ENCODE measurements at regions not wholly inside any gene's neighbourhood (a gene's known extent, or its start where the extent isn't known, plus 50 kb on each side); places are given as distances from the start of the nearest gene placed in this dataset.

DNA sequence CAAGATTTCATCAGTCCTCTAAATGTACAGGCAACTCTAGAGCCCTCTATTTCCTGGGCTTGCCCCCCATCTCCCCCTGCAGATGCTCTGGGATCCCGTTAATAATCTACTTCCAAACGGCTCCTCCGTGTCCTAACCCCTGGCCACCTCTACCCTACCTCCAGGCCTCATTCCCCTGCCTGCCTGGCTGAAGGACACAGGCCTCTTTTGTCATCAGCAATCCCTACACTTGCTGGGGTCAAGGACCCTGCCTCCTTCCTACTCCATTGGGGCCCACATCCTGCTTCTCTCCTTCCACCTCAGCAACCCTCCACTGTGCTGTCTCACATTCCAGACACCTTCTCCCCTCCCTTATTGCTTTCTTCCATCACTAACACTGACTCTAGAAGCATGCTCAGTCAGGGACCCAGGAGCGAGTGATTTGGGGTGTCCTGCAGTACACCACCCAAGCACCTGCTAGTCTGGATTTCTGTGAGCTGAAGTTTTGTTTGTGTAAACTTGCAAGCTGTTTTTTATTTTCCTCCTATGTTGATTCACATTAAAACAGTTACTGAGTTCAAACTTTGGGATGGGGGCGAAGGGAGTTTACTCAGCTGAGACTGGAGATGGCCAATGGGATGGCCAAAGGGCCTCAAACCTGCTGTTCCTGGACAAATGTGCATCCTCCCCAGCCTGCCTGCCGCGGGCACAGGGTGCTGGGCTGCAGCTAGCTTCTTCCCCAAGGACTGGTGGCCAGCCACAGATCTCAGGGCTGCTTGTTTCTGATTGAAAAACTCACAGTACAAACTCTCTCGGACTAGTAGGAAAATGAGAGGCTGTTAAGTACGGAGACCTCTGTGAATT is 314.7 kb downstream of the FOXO1 start:
- TF ChIP-seq, protein P1, sequence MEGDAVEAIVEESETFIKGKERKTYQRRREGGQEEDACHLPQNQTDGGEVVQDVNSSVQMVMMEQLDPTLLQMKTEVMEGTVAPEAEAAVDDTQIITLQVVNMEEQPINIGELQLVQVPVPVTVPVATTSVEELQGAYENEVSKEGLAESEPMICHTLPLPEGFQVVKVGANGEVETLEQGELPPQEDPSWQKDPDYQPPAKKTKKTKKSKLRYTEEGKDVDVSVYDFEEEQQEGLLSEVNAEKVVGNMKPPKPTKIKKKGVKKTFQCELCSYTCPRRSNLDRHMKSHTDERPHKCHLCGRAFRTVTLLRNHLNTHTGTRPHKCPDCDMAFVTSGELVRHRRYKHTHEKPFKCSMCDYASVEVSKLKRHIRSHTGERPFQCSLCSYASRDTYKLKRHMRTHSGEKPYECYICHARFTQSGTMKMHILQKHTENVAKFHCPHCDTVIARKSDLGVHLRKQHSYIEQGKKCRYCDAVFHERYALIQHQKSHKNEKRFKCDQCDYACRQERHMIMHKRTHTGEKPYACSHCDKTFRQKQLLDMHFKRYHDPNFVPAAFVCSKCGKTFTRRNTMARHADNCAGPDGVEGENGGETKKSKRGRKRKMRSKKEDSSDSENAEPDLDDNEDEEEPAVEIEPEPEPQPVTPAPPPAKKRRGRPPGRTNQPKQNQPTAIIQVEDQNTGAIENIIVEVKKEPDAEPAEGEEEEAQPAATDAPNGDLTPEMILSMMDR (IDR thresholded peaks at IDR 0.05) = no peak
- TF ChIP-seq POLR2A (IDR thresholded peaks at IDR 0.05) = no peak
- no peak for TF ChIP-seq POLR2AphosphoS5 (IDR thresholded peaks at IDR 0.05)

Data from breast epithelium (tissue), 3 donors.